SK-N-SH treated with all-trans-retinoic acid at 6 μM for 48 hours (cell line): ENCODE measurements at regions not wholly inside any gene's neighbourhood (a gene's known extent, or its start where the extent isn't known, plus 50 kb on each side); places are given as distances from the start of the nearest gene placed in this dataset.
"Not testable (repeated sequence)": the region's sequence is repeated elsewhere in the genome, so short reads cannot be mapped to it uniquely, and the experiment has no call there.

Experiments
- ARNTL ChIP-seq: fragments of 450-650 bp; formaldehyde crosslinking; IDR thresholded peaks from 2 replicates; pipeline ENCODE4 v1.5.0; 2020; ENCODE audit warnings: low read depth, mild to moderate bottlenecking, moderate library complexity, borderline replicate concordance
- ESRRG ChIP-seq: fragments of 250-450 bp; sonication (Bioruptor Pico); IDR thresholded peaks from 2 replicates; pipeline ENCODE4 v1.6.1; 2021; ENCODE audit warnings: mild to moderate bottlenecking
- GLIS3 ChIP-seq: fragments of 250-450 bp; sonication (Bioruptor Pico); IDR thresholded peaks from 2 replicates; pipeline ENCODE4 v1.5.0; 2020; ENCODE audit warnings: mild to moderate bottlenecking, moderate library complexity
- ISL1 ChIP-seq: fragments of 250-450 bp; sonication (Bioruptor Pico); IDR thresholded peaks from 2 replicates; pipeline ENCODE4 v2.1.2; 2022; ENCODE audit warnings: mild to moderate bottlenecking, moderate library complexity
- OSR1 ChIP-seq: fragments of 250-450 bp; sonication (Bioruptor Pico); IDR thresholded peaks from 2 replicates; pipeline ENCODE4 v1.8.0; 2022; ENCODE audit warnings: moderate library complexity, mild to moderate bottlenecking, inconsistent platforms
- PATZ1 ChIP-seq: fragments of 250-450 bp; sonication (Bioruptor Pico); IDR thresholded peaks from 2 replicates; pipeline ENCODE4 v1.8.0; 2020; ENCODE audit warnings: mild to moderate bottlenecking, moderate library complexity, borderline replicate concordance
- PPARA ChIP-seq: fragments of 250-450 bp; sonication (Bioruptor Pico); IDR thresholded peaks from 2 replicates; pipeline ENCODE4 v1.5.0; 2020; ENCODE audit warnings: mild to moderate bottlenecking, borderline replicate concordance
- SNAI2 ChIP-seq: fragments of 250-450 bp; sonication (Bioruptor Pico); IDR thresholded peaks from 2 replicates; pipeline ENCODE4 v1.5.0; 2020; ENCODE audit warnings: mild to moderate bottlenecking, moderate library complexity
- TCF4 ChIP-seq: fragments of 250-450 bp; sonication (Bioruptor Pico); IDR thresholded peaks from 2 replicates; pipeline ENCODE4 v1.8.0; 2021; ENCODE audit warnings: mild to moderate bottlenecking, moderate library complexity, borderline replicate concordance
- TOX ChIP-seq: fragments of 250-450 bp; sonication (Bioruptor Pico); IDR thresholded peaks from 2 replicates; pipeline ENCODE4 v1.8.0; 2021; ENCODE audit warnings: mild to moderate bottlenecking, moderate library complexity, borderline replicate concordance
- ZFP30 ChIP-seq: fragments of 450-650 bp; formaldehyde crosslinking; IDR thresholded peaks from 2 replicates; pipeline ENCODE4 v1.5.0; 2022; ENCODE audit warnings: mild to moderate bottlenecking, moderate library complexity
- ZNF565 ChIP-seq: fragments of 450-650 bp; formaldehyde crosslinking; conservative IDR thresholded peaks from 2 replicates; pipeline ENCODE4 v1.5.0; 2020; ENCODE audit warnings: low read depth, mild to moderate bottlenecking, moderate library complexity
- ZNF70 ChIP-seq: fragments of 450-650 bp; formaldehyde crosslinking; IDR thresholded peaks from 2 replicates; pipeline ENCODE4 v1.5.0; 2020; ENCODE audit warnings: mild to moderate bottlenecking, moderate library complexity
- TF ChIP-seq, protein P1 (sequence below): fragments of 250-450 bp; sonication (Bioruptor Pico); IDR thresholded peaks from 2 replicates; pipeline ENCODE4 v1.5.0; 2020; ENCODE audit warnings: mild to moderate bottlenecking, moderate library complexity

DNA sequence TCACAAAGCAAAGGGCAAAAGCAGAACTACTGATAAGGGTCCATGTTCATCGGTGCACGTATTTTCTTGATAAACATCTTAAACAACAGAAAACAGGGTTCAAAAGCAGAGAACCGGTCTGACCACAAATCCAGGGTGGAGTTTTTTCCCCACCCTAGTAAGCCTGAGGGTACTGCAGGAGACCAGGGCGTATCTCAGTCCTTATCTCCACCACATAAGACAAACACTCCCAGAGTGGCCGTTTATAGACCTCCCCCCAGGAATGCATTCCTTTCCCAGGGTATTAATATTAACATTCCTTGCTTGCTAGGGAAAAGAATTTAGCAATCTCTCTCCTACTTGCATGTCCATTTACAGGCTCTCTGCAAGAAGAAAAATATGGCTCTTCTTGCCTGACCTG is 567.9 kb upstream of the HS3ST1 start:
- not testable (repeated sequence) for TF ChIP-seq ARNTL (CRISPR knock-in tag); PATZ1; ZFP30 (CRISPR knock-in tag); ESRRG (CRISPR knock-in tag); ISL1 (CRISPR knock-in tag); SNAI2 (CRISPR knock-in tag); ZNF70 (CRISPR knock-in tag); TOX (CRISPR knock-in tag); GLIS3 (CRISPR knock-in tag); ZNF565; OSR1 (CRISPR knock-in tag); TCF4 (CRISPR knock-in tag); PPARA (CRISPR knock-in tag)
- TF ChIP-seq, protein P1, sequence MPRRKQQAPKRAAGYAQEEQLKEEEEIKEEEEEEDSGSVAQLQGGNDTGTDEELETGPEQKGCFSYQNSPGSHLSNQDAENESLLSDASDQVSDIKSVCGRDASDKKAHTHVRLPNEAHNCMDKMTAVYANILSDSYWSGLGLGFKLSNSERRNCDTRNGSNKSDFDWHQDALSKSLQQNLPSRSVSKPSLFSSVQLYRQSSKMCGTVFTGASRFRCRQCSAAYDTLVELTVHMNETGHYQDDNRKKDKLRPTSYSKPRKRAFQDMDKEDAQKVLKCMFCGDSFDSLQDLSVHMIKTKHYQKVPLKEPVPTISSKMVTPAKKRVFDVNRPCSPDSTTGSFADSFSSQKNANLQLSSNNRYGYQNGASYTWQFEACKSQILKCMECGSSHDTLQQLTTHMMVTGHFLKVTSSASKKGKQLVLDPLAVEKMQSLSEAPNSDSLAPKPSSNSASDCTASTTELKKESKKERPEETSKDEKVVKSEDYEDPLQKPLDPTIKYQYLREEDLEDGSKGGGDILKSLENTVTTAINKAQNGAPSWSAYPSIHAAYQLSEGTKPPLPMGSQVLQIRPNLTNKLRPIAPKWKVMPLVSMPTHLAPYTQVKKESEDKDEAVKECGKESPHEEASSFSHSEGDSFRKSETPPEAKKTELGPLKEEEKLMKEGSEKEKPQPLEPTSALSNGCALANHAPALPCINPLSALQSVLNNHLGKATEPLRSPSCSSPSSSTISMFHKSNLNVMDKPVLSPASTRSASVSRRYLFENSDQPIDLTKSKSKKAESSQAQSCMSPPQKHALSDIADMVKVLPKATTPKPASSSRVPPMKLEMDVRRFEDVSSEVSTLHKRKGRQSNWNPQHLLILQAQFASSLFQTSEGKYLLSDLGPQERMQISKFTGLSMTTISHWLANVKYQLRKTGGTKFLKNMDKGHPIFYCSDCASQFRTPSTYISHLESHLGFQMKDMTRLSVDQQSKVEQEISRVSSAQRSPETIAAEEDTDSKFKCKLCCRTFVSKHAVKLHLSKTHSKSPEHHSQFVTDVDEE, result not testable (repeated sequence)
